ENCODE measurements at regions not wholly inside any gene's neighbourhood (a gene's known extent, or its start where the extent isn't known, plus 50 kb on each side); places are given as distances from the start of the nearest gene placed in this dataset.

DNA sequence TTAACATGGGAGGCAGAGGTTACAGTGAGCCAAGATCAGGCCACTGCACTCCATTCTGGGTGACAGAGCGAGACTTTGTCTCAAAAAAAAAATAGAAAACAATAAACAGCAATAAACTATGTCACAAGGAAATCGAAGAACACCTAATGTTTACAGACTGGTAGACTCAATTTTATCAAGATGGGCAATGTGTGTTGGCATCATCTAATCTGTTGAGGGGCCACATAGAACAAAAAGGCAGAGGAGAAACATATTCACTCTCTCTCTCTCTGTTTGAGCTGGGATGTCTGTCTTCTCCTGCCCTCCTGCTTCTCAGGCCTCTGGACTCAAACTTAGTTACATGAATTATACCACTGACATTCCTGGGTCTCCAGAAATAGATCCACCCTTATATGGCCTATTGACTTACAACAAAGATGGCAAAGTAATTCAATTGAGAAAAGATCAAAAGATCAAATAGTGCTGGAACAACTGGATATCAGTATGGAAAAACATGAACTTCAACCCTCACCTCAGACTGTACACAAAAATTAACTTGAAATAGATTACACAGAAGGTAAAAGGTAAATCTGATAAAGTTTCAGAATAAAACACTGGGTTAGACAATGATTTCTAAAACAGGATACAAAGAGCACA is 703.8 kb upstream of the CRIM1 start:
- Histone ChIP-seq H3K36me3 (ENCODE audit: control insufficient read depth, low read length) (no peaks in the 10 kb centered on the region), H3K4me1 (ENCODE audit: control insufficient read depth, low read length) (no peaks in the 10 kb centered on the region), H3K9me2 (replicated peaks; ENCODE audit: control insufficient read depth, low read length) (no peaks in the 10 kb centered on the region), H4K20me1 (ENCODE audit: control insufficient read depth, insufficient read depth, low read depth, low read length) (no peaks in the 10 kb centered on the region), H3K27me3 (ENCODE audit: control insufficient read depth, low read length) (no peaks in the 10 kb centered on the region), H3K4me2 (ENCODE audit: low read length) (no peak overlapping the region), H3K27ac (ENCODE audit: low read depth, low read length) (no peak overlapping the region), H3K79me2 (ENCODE audit: control insufficient read depth, low read length) (no peaks in the 10 kb centered on the region), H3F3A (ENCODE audit: control insufficient read depth, insufficient read depth) (no peaks in the 10 kb centered on the region), H3K9me3 (ENCODE audit: control insufficient read depth, insufficient read depth, low read length) (no peaks in the 10 kb centered on the region), H3K4me3 (ENCODE audit: low read length) (no peak overlapping the region)
- TF ChIP-seq, protein P1, sequence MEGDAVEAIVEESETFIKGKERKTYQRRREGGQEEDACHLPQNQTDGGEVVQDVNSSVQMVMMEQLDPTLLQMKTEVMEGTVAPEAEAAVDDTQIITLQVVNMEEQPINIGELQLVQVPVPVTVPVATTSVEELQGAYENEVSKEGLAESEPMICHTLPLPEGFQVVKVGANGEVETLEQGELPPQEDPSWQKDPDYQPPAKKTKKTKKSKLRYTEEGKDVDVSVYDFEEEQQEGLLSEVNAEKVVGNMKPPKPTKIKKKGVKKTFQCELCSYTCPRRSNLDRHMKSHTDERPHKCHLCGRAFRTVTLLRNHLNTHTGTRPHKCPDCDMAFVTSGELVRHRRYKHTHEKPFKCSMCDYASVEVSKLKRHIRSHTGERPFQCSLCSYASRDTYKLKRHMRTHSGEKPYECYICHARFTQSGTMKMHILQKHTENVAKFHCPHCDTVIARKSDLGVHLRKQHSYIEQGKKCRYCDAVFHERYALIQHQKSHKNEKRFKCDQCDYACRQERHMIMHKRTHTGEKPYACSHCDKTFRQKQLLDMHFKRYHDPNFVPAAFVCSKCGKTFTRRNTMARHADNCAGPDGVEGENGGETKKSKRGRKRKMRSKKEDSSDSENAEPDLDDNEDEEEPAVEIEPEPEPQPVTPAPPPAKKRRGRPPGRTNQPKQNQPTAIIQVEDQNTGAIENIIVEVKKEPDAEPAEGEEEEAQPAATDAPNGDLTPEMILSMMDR (IDR thresholded peaks at IDR 0.05; ENCODE audit: low read depth, low read length, poor library complexity, severe bottlenecking) = no peak
- no peak for TF ChIP-seq EZH2phosphoT487 (IDR thresholded peaks at IDR 0.05; ENCODE audit: borderline replicate concordance, low read length)

DNA sequence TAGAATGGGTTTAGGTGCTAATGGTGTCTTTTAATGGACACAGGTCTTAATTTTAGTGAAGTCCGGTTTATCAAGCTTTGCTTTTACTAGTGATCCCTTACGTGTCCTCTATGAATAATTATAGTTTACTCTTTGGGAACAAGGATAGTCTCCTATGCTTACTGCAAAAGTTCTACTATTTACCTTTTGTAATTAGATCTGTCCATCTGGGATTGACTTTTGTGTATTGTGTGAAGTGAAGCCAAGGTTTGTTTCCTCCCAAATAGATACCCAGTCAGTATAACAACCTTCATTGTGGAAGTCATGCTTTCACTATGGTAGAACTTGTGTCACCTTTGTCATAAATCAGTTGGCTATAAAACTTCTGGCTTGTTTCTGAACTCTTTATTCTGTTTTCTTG is 740.9 kb upstream of the CRIM1 start:
- Histone ChIP-seq H3K27ac (ENCODE audit: low read depth, low read length) (no peak overlapping the region), H3K4me3 (ENCODE audit: low read length) (no peak overlapping the region), H3K36me3 (ENCODE audit: control insufficient read depth, low read length) (no peaks in the 10 kb centered on the region), H3K79me2 (ENCODE audit: control insufficient read depth, low read length) (no peaks in the 10 kb centered on the region), H3K9me2 (replicated peaks; ENCODE audit: control insufficient read depth, low read length) (no peaks in the 10 kb centered on the region), H3K4me1 (ENCODE audit: control insufficient read depth, low read length) (no peaks in the 10 kb centered on the region), H3K9me3 (ENCODE audit: control insufficient read depth, insufficient read depth, low read length) (no peaks in the 10 kb centered on the region), H4K20me1 (ENCODE audit: control insufficient read depth, insufficient read depth, low read depth, low read length) (no peaks in the 10 kb centered on the region), H3K4me2 (ENCODE audit: low read length) (no peak overlapping the region), H3K27me3 (ENCODE audit: control insufficient read depth, low read length) (no peaks in the 10 kb centered on the region), H3F3A (ENCODE audit: control insufficient read depth, insufficient read depth) (no peaks in the 10 kb centered on the region)
- TF ChIP-seq, protein P1 (IDR thresholded peaks at IDR 0.05; ENCODE audit: low read depth, low read length, poor library complexity, severe bottlenecking) = no peak
- no peak for TF ChIP-seq EZH2phosphoT487 (IDR thresholded peaks at IDR 0.05; ENCODE audit: borderline replicate concordance, low read length)

DNA sequence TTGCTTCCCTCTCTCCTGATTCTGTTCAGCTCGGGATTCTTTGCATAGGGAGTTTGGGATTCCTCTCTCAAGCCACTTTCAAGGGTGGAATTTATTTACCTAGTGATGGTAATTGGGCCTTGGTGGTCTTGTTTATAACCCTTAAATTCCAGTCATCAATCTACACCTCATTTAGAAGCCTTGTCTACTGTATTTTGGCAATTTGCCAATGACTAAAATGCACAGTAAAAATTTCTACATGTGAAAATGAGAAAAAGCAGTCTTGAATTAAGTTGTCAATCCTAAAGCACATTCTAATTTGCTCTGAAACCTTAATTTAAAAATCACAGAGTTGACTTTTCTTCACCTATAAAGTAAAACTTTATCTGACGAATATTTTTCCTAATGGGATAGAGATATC is 749.2 kb upstream of the CRIM1 start:
- no peak overlapping the region for H3K4me3 ChIP-seq (ENCODE audit: low read length)
- no peaks in the 10 kb centered on the region for H3K27me3 ChIP-seq (ENCODE audit: control insufficient read depth, low read length)
- H3K36me3 ChIP-seq (ENCODE audit: control insufficient read depth, low read length) = no peaks in the 10 kb centered on the region
- no peaks in the 10 kb centered on the region for H3K79me2 ChIP-seq (ENCODE audit: control insufficient read depth, low read length)
- no peak overlapping the region for H3K4me2 ChIP-seq (ENCODE audit: low read length)
- H3K9me3 ChIP-seq (ENCODE audit: control insufficient read depth, insufficient read depth, low read length) = no peaks in the 10 kb centered on the region
- H3K27ac ChIP-seq (ENCODE audit: low read depth, low read length) = no peak overlapping the region
- TF ChIP-seq, protein P1 (IDR thresholded peaks at IDR 0.05; ENCODE audit: low read depth, low read length, poor library complexity, severe bottlenecking) = no peak
- H3F3A ChIP-seq (ENCODE audit: control insufficient read depth, insufficient read depth) = no peaks in the 10 kb centered on the region
- no peaks in the 10 kb centered on the region for H3K9me2 ChIP-seq (replicated peaks; ENCODE audit: control insufficient read depth, low read length)
- H4K20me1 ChIP-seq (ENCODE audit: control insufficient read depth, insufficient read depth, low read depth, low read length) = no peaks in the 10 kb centered on the region
- H3K4me1 ChIP-seq (ENCODE audit: control insufficient read depth, low read length) = no peaks in the 10 kb centered on the region
